Gastrocnemius medialis (tissue), 4 donors: ENCODE measurements at regions not wholly inside any gene's neighbourhood (a gene's known extent, or its start where the extent isn't known, plus 50 kb on each side); places are given as distances from the start of the nearest gene placed in this dataset.

ENCODE experiments used
- POLR2A ChIP-seq, 2 donors: fragments of 450-650 bp; IDR thresholded peaks; one replicate each; pipeline ENCODE4 v1.6.1; 2017; ENCODE audit warnings: antibody characterized with exemption in 2 of 2, mild to moderate bottlenecking in 2 of 2, moderate library complexity in 2 of 2
- TF ChIP-seq, protein P1 (sequence below), 5 experiments: fragments of 450-650 bp in 3 of 5; fragments of 200-600 bp in 2 of 5; sonication (generic) in 2 of 5; IDR thresholded peaks in 4 of 5; conservative IDR thresholded peaks in 1 of 5; 1 replicate in 4 of 5; 2 replicates in 1 of 5; pipeline ENCODE4 v1.5.1; 2016 to 2019; ENCODE audit warnings: antibody characterized with exemption in 5 of 5, mild to moderate bottlenecking in 3 of 5, moderate library complexity in 3 of 5

DNA sequence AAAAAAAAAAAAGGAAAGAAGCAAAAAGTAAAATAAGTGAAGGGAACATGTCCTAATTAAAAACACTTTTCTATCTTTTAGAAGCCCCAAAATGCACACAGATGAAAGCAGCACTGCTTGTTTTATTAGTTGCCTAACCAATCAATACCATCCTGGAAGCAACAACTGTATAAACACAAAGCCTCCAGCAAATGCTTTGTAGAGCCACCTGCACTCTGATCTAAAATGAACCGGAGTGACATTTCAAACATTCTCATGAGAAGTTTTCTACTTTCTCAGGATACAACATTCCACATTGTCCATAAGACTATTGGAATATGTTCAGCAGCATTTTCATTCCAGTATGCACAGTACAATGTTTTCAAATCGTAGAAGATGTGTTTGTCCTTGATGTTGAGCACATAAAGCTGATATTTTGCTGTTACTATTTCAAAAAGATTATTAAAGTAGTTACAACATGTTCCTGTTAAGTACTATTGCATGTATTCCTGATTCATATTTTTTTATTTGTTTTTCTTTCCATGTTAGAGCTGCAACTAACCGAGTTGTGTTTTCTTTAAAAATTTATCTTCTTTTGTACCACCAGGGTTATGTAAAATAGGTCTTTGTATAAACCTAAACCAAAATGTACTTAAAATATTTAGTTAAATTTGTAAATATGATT lies 50.3 kb upstream of the PLSCR5 start:
- TF ChIP-seq POLR2A (IDR thresholded peaks at IDR 0.05): no peak
- TF ChIP-seq, protein P1, sequence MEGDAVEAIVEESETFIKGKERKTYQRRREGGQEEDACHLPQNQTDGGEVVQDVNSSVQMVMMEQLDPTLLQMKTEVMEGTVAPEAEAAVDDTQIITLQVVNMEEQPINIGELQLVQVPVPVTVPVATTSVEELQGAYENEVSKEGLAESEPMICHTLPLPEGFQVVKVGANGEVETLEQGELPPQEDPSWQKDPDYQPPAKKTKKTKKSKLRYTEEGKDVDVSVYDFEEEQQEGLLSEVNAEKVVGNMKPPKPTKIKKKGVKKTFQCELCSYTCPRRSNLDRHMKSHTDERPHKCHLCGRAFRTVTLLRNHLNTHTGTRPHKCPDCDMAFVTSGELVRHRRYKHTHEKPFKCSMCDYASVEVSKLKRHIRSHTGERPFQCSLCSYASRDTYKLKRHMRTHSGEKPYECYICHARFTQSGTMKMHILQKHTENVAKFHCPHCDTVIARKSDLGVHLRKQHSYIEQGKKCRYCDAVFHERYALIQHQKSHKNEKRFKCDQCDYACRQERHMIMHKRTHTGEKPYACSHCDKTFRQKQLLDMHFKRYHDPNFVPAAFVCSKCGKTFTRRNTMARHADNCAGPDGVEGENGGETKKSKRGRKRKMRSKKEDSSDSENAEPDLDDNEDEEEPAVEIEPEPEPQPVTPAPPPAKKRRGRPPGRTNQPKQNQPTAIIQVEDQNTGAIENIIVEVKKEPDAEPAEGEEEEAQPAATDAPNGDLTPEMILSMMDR (IDR thresholded peaks at IDR 0.05 in 4 of 5, conservative IDR thresholded peaks at IDR 0.05 in 1 of 5): no peak
